ENCODE measurements at regions not wholly inside any gene's neighbourhood (a gene's known extent, or its start where the extent isn't known, plus 50 kb on each side); places are given as distances from the start of the nearest gene placed in this dataset.

DNA sequence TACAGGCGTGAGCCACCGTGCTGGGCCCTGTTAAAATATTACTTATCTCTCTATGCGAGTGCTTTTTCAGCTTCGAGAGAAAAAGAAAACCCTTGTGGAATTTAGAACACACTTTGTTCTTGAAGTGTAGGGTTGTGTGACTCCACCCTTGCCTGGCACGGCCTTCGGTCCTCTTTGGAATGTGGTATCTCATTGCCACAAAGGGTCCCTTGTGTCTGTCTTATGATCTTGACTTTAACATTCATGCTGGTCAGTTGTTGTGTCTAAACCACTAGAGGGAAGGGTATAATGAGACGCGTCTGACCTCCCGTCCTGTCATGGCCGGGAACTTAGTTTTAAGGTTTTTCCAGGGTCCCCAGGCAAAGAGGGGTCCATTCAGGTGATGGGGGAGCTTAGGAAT lies 246.4 kb downstream of the VAPA start:
- TF ChIP-seq, protein P1, sequence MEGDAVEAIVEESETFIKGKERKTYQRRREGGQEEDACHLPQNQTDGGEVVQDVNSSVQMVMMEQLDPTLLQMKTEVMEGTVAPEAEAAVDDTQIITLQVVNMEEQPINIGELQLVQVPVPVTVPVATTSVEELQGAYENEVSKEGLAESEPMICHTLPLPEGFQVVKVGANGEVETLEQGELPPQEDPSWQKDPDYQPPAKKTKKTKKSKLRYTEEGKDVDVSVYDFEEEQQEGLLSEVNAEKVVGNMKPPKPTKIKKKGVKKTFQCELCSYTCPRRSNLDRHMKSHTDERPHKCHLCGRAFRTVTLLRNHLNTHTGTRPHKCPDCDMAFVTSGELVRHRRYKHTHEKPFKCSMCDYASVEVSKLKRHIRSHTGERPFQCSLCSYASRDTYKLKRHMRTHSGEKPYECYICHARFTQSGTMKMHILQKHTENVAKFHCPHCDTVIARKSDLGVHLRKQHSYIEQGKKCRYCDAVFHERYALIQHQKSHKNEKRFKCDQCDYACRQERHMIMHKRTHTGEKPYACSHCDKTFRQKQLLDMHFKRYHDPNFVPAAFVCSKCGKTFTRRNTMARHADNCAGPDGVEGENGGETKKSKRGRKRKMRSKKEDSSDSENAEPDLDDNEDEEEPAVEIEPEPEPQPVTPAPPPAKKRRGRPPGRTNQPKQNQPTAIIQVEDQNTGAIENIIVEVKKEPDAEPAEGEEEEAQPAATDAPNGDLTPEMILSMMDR (IDR thresholded peaks at IDR 0.05; ENCODE audit: low read length): no peak
- TF ChIP-seq EZH2 (optimal IDR thresholded peaks at IDR 0.05; ENCODE audit: low read depth, low read length) (no peak), EZH2phosphoT487 (IDR thresholded peaks at IDR 0.05; ENCODE audit: low read length) (no peak)

Data from MM.1S (cell line).